ENCODE measurements at regions not wholly inside any gene's neighbourhood (a gene's known extent, or its start where the extent isn't known, plus 50 kb on each side); places are given as distances from the start of the nearest gene placed in this dataset.

DNA sequence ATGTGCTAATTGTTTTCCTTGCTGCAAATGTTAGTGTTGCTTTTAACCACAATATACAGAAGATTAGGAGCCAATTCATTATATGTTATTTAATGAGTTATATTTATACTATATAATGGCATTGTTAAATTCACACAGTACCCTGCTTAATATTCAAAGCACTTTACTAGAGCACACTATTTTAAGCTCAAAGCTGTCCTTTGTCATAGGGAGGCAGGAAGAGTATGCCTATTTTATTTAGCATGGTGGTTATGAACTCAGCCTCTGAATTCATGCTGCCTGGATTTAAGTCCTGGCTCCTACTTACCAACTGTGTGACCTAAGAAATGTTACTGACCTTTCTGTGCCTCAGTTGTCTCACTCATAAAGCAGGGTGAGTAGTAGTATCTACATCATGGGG lies 80.5 kb downstream of the FASTKD2 start:
- H3K36me3 ChIP-seq (ENCODE audit: control insufficient read depth in 4 of 4, insufficient read depth in 3 of 4, low read depth in 1 of 4, low read length in 3 of 4), result no peaks in the 10 kb centered on the region
- no peaks in the 10 kb centered on the region for H3K27me3 ChIP-seq (ENCODE audit: control insufficient read depth in 4 of 4, insufficient read depth in 4 of 4, low read length in 3 of 4)
- TF ChIP-seq, protein P1, sequence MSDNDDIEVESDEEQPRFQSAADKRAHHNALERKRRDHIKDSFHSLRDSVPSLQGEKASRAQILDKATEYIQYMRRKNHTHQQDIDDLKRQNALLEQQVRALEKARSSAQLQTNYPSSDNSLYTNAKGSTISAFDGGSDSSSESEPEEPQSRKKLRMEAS (IDR thresholded peaks at IDR 0.05), result no peak
- no peak for TF ChIP-seq ATF3 (IDR thresholded peaks at IDR 0.05)
- TF ChIP-seq, protein P2, sequence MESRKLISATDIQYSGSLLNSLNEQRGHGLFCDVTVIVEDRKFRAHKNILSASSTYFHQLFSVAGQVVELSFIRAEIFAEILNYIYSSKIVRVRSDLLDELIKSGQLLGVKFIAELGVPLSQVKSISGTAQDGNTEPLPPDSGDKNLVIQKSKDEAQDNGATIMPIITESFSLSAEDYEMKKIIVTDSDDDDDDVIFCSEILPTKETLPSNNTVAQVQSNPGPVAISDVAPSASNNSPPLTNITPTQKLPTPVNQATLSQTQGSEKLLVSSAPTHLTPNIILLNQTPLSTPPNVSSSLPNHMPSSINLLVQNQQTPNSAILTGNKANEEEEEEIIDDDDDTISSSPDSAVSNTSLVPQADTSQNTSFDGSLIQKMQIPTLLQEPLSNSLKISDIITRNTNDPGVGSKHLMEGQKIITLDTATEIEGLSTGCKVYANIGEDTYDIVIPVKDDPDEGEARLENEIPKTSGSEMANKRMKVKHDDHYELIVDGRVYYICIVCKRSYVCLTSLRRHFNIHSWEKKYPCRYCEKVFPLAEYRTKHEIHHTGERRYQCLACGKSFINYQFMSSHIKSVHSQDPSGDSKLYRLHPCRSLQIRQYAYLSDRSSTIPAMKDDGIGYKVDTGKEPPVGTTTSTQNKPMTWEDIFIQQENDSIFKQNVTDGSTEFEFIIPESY (IDR thresholded peaks at IDR 0.05), result no peak
- no peak for TF ChIP-seq TAF1 (conservative IDR thresholded peaks at IDR 0.05)
- no peak for TF ChIP-seq RXRA (IDR thresholded peaks at IDR 0.05)
- no peak for TF ChIP-seq HNF4A (conservative IDR thresholded peaks at IDR 0.05)
- TF ChIP-seq RAD21 (IDR thresholded peaks at IDR 0.05), result no peak
- TF ChIP-seq, protein P3, sequence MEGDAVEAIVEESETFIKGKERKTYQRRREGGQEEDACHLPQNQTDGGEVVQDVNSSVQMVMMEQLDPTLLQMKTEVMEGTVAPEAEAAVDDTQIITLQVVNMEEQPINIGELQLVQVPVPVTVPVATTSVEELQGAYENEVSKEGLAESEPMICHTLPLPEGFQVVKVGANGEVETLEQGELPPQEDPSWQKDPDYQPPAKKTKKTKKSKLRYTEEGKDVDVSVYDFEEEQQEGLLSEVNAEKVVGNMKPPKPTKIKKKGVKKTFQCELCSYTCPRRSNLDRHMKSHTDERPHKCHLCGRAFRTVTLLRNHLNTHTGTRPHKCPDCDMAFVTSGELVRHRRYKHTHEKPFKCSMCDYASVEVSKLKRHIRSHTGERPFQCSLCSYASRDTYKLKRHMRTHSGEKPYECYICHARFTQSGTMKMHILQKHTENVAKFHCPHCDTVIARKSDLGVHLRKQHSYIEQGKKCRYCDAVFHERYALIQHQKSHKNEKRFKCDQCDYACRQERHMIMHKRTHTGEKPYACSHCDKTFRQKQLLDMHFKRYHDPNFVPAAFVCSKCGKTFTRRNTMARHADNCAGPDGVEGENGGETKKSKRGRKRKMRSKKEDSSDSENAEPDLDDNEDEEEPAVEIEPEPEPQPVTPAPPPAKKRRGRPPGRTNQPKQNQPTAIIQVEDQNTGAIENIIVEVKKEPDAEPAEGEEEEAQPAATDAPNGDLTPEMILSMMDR (IDR thresholded peaks at IDR 0.05; ENCODE audit: low read depth, low read length, missing input control), result no peak
- TF ChIP-seq NR2F2 (IDR thresholded peaks at IDR 0.05), result no peak
- no peak for TF ChIP-seq HNF4G (IDR thresholded peaks at IDR 0.05)
- no peak for TF ChIP-seq FOXA1 (IDR thresholded peaks at IDR 0.05)
- TF ChIP-seq JUND (IDR thresholded peaks at IDR 0.05), result no peak
- TF ChIP-seq SP1 (IDR thresholded peaks at IDR 0.05), result no peak
- TF ChIP-seq EGR1 (IDR thresholded peaks at IDR 0.05; ENCODE audit: low read depth in 2 of 2), result no peak
- TF ChIP-seq FOXA2 (IDR thresholded peaks at IDR 0.05), result no peak
- no peaks in the 10 kb centered on the region for H3K4me1 ChIP-seq (ENCODE audit: control insufficient read depth in 4 of 4, insufficient read depth in 4 of 4, low read length in 3 of 4)
- no peak overlapping the region for H3K4me3 ChIP-seq (ENCODE audit: low read depth in 1 of 3, low read length in 3 of 3)
- no peak for DNase-seq (ENCODE audit: low spot score)
- no peak overlapping the region for H3K27ac ChIP-seq (ENCODE audit: low read depth in 1 of 2, low read length in 2 of 2)
- no peak overlapping the region for H3K9ac ChIP-seq (ENCODE audit: low read depth in 1 of 2, low read length in 2 of 2)
- H3K9me3 ChIP-seq (ENCODE audit: control insufficient read depth in 4 of 4, low read length in 3 of 4), result no peaks in the 10 kb centered on the region

- DNase-seq (ENCODE audit: low spot score), result no peak
- H3K4me1 ChIP-seq (ENCODE audit: control insufficient read depth in 4 of 4, insufficient read depth in 4 of 4, low read length in 3 of 4), result no peaks in the 10 kb centered on the region
- H3K27ac ChIP-seq (ENCODE audit: low read depth in 1 of 2, low read length in 2 of 2), result no peak overlapping the region
- H3K27me3 ChIP-seq (ENCODE audit: control insufficient read depth in 4 of 4, insufficient read depth in 4 of 4, low read length in 3 of 4), result no peaks in the 10 kb centered on the region
- no peaks in the 10 kb centered on the region for H3K9me3 ChIP-seq (ENCODE audit: control insufficient read depth in 4 of 4, low read length in 3 of 4)
- H3K4me3 ChIP-seq (ENCODE audit: low read depth in 1 of 3, low read length in 3 of 3), result no peak overlapping the region
- H3K36me3 ChIP-seq (ENCODE audit: control insufficient read depth in 4 of 4, insufficient read depth in 3 of 4, low read depth in 1 of 4, low read length in 3 of 4), result no peaks in the 10 kb centered on the region
- 92% methylated on average over 3 of the region's 3 CpGs for WGBS
- TF ChIP-seq, protein P3 (IDR thresholded peaks at IDR 0.05; ENCODE audit: low read depth, low read length, missing input control), result no peak
- no peak for TF ChIP-seq ATF3 (IDR thresholded peaks at IDR 0.05)
- no peak for TF ChIP-seq GABPA (IDR thresholded peaks at IDR 0.05 in 1 of 2, conservative IDR thresholded peaks at IDR 0.05 in 1 of 2)
- TF ChIP-seq FOXA1 (IDR thresholded peaks at IDR 0.05), result no peak
- TF ChIP-seq REST (IDR thresholded peaks at IDR 0.05), result no peak
- no peak for TF ChIP-seq FOXA2 (IDR thresholded peaks at IDR 0.05)
- no peak for TF ChIP-seq JUND (IDR thresholded peaks at IDR 0.05)
- no peak for TF ChIP-seq RAD21 (IDR thresholded peaks at IDR 0.05)
- TF ChIP-seq, protein P1 (IDR thresholded peaks at IDR 0.05), result no peak
- no peak for TF ChIP-seq TAF1 (conservative IDR thresholded peaks at IDR 0.05)
- TF ChIP-seq, protein P2 (IDR thresholded peaks at IDR 0.05), result no peak
- no peak for TF ChIP-seq HNF4G (IDR thresholded peaks at IDR 0.05)
- TF ChIP-seq YY1 (IDR thresholded peaks at IDR 0.05), result no peak
- TF ChIP-seq EGR1 (IDR thresholded peaks at IDR 0.05; ENCODE audit: low read depth in 2 of 2), result no peak
- no peak overlapping the region for H3K9ac ChIP-seq (ENCODE audit: low read depth in 1 of 2, low read length in 2 of 2)
Measured at GRCh38 chr2:206846331-206846730, 80.9 kb downstream of the FASTKD2 start.
